ENCODE measurements at regions not wholly inside any gene's neighbourhood (a gene's known extent, or its start where the extent isn't known, plus 50 kb on each side); places are given as distances from the start of the nearest gene placed in this dataset.

DNA sequence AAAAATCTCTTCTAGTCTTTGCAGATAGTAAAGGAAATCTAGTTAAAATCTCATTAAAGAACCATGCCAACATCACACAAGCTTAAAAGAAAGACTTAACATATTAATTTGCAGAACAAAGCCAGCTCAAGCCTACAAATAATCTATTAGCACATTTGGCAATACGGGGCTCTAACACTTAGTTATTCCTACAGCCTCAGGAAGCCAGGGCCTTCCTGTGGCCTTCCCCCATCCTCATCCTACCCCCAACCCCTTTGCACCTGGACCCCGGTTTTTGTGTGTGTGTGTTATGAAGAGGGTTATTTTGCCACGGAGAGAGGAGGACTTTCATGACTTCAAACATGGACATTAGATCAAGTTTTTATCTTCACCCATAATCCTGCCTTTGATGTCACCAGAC is 64.6 kb downstream of the FOXB2 start:
- no peak overlapping the region for H3K4me3 ChIP-seq (ENCODE audit: low read depth, low read length)
- in situ Hi-C loops (cut with HindIII; ENCODE audit: low sequenced_read_pairs): no loop called here
- no peak for TF ChIP-seq CTCF (IDR thresholded peaks at IDR 0.05; ENCODE audit: low read depth, low read length)
- no peak for DNase-seq (ENCODE audit: low read depth, low spot score)

DNA sequence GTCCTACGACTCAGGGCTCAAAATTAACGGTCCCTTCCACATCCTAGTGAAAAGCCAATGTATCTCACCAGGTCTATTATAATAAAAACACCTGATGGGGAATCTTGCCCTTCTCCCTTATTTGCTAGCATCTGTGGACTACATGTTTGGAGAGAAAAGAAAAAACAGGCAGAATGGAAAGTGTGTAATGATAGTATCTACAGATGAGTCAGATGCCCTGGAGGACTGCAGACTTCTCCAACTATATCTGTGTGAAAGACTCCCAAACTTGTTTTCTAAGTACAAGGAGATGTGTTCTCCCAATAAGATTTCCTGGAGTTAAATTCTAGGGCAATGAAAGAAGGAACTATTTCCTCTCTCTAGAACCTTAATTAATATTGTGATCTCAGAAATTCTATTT is 66.0 kb downstream of the FOXB2 start:
- in situ Hi-C loops (cut with HindIII; ENCODE audit: low sequenced_read_pairs): no loop called here

DNA sequence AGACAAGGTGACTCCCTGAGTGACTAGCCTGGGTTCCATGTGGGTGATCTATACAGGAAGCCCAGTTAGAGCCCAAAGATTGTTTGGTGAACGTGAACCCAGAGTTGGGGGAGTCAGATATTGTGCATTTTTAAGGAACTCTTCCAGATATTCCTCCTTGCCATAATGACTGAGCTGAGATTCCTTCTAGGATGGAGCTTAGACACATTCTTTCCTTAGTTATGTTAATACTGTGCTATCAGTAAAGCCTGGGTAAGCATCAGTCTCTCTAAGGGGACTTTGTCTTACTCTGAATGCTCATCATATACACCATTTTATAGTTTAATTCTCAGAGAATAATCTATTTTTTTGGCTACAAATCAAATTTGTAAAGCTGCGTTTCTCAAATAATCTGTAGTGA is 68.1 kb downstream of the FOXB2 start:
- no peak for TF ChIP-seq CTCF (IDR thresholded peaks at IDR 0.05; ENCODE audit: low read depth, low read length)
- DNase-seq (ENCODE audit: low read depth, low spot score): no peak
- in situ Hi-C loops (cut with HindIII; ENCODE audit: low sequenced_read_pairs): no loop called here
- no peak overlapping the region for H3K4me3 ChIP-seq (ENCODE audit: low read depth, low read length)

More for the DNA sequence above, 66.0 kb downstream of the FOXB2 start:
- no peak for DNase-seq (ENCODE audit: low read depth, low spot score)
- H3K4me3 ChIP-seq (ENCODE audit: low read depth, low read length): no peak overlapping the region
- TF ChIP-seq CTCF (IDR thresholded peaks at IDR 0.05; ENCODE audit: low read depth, low read length): no peak

GRCh38 chr9:77092536-77092935 is 73.1 kb downstream of the FOXB2 start:
- no peak for TF ChIP-seq CTCF (IDR thresholded peaks at IDR 0.05; ENCODE audit: low read depth, low read length)
- DNase-seq (ENCODE audit: low read depth, low spot score): peak; percentile 1
- in situ Hi-C loops (cut with HindIII; ENCODE audit: low sequenced_read_pairs): no loop called here
- H3K4me3 ChIP-seq (ENCODE audit: low read depth, low read length): no peak overlapping the region

GRCh38 chr9:77094150-77094549 is 74.7 kb downstream of the FOXB2 start:
- DNase-seq (ENCODE audit: low read depth, low spot score): no peak
- in situ Hi-C loops (cut with HindIII; ENCODE audit: low sequenced_read_pairs): no loop called here

DNA sequence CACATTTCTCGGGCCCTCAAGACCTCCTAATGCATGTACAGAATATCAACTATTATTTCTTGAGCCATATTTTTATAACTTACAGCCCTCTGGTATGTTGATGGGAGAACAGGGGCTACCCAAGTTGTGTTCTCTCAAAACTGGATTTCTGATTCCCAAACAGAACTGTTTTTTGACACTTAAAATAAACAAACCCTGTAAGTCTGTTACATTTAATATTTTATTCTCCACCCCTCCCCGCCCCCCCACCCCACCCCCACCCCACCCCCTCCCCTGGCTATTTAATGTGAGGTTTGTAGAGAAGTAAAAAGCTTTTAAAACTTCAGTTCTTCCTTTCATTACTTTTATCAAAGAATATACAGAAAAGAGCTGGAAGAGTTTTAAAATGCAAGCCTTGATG is 77.9 kb downstream of the FOXB2 start:
- in situ Hi-C loops (cut with HindIII; ENCODE audit: low sequenced_read_pairs): no loop called here
- DNase-seq (ENCODE audit: low read depth, low spot score): no peak
- H3K4me3 ChIP-seq (ENCODE audit: low read depth, low read length): no peak overlapping the region
- TF ChIP-seq CTCF (IDR thresholded peaks at IDR 0.05; ENCODE audit: low read depth, low read length): no peak

More at GRCh38 chr9:77094150-77094549, 74.7 kb downstream of the FOXB2 start:
- no peak for TF ChIP-seq CTCF (IDR thresholded peaks at IDR 0.05; ENCODE audit: low read depth, low read length)
- no peak overlapping the region for H3K4me3 ChIP-seq (ENCODE audit: low read depth, low read length)

DNA sequence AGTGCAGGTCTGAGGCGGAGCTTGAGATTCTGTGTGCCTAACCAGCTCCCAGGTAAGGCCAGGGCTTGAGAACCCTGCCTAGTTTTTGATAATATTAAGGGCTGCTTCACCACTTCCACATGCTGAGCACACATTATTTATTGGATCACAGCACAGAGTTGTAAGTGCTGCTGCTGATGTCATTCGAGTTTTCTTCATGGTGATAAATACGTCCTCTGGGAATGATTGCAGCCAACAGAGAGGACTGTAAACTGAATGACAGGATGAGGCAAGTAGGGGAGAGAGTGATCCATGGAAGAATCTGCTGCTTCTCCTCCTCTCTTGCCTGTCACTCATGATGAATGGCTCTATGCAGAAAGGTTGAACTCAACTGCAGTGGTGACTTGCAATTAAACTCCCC is 77.9 kb upstream of the VPS13A start:
- no peak for TF ChIP-seq CTCF (IDR thresholded peaks at IDR 0.05; ENCODE audit: low read depth, low read length)
- DNase-seq (ENCODE audit: low read depth, low spot score): no peak
- no peak overlapping the region for H3K4me3 ChIP-seq (ENCODE audit: low read depth, low read length)
- in situ Hi-C loops (cut with HindIII; ENCODE audit: low sequenced_read_pairs): no loop called here

Measured in astrocyte of the spinal cord (primary cell).